ENCODE measurements at regions not wholly inside any gene's neighbourhood (a gene's known extent, or its start where the extent isn't known, plus 50 kb on each side); places are given as distances from the start of the nearest gene placed in this dataset.

- H3K4me1 Mint-ChIP-seq, result peaks cover 15% of the 10 kb centered on the region
- peak; percentile 65 for DNase-seq (ENCODE audit: low read depth, low spot score)
- peak; percentile 83 for TF ChIP-seq CTCF (conservative IDR thresholded peaks at IDR 0.05)
- H3K9me3 Mint-ChIP-seq, result peaks cover 2% of the 10 kb centered on the region
- H3K4me3 Mint-ChIP-seq, result no peak overlapping the region
- no peak overlapping the region for H3K27ac Mint-ChIP-seq (ENCODE audit: unreplicated experiment)
- no peaks in the 10 kb centered on the region for H3K27me3 Mint-ChIP-seq (ENCODE audit: low read depth)
- H3K36me3 Mint-ChIP-seq (ENCODE audit: low read depth), result no peaks in the 10 kb centered on the region
These were observed 141.1 kb downstream of the RGS9 start for GRCh38 chr17:65278050-65278819.

- Mint-ChIP-seq H3K27ac (ENCODE audit: unreplicated experiment) (peak overlapping the region; percentile 58), H3K4me1 (peaks cover 15% of the 10 kb centered on the region), H3K4me3 (no peak overlapping the region), H3K9me3 (peaks cover 2% of the 10 kb centered on the region), H3K27me3 (ENCODE audit: low read depth) (no peaks in the 10 kb centered on the region), H3K36me3 (ENCODE audit: low read depth) (no peaks in the 10 kb centered on the region)
- no peak for TF ChIP-seq CTCF (conservative IDR thresholded peaks at IDR 0.05)
- no peak for DNase-seq (ENCODE audit: low read depth, low spot score)
These were observed 140.4 kb downstream of the RGS9 start for GRCh38 chr17:65277576-65277975.

Measured in neural crest cell (in vitro differentiated cells).